Adrenal gland (tissue), 5 donors: ENCODE measurements at regions not wholly inside any gene's neighbourhood (a gene's known extent, or its start where the extent isn't known, plus 50 kb on each side); places are given as distances from the start of the nearest gene placed in this dataset.

Source experiments
- POLR2A ChIP-seq, 2 donors: fragments of 450-650 bp; IDR thresholded peaks; one replicate each; pipeline ENCODE4 v1.6.1; 2017; ENCODE audit warnings: antibody characterized with exemption in 2 of 2, mild to moderate bottlenecking in 2 of 2, moderate library complexity in 1 of 2
- TF ChIP-seq, protein P1 (sequence below), 6 experiments: fragments of 450-650 bp in 4 of 6; fragments of 200-600 bp in 2 of 6; sonication (generic) in 1 of 6; IDR thresholded peaks; 1 replicate in 5 of 6; 2 replicates in 1 of 6; pipeline versions ENCODE4 v1.5.1 to v1.8.0; 2016 to 2021; ENCODE audit warnings: antibody characterized with exemption in 6 of 6, mild to moderate bottlenecking in 2 of 6, moderate library complexity in 1 of 6
- donor health status: DM: no; HTN: no; CAD: no.

DNA sequence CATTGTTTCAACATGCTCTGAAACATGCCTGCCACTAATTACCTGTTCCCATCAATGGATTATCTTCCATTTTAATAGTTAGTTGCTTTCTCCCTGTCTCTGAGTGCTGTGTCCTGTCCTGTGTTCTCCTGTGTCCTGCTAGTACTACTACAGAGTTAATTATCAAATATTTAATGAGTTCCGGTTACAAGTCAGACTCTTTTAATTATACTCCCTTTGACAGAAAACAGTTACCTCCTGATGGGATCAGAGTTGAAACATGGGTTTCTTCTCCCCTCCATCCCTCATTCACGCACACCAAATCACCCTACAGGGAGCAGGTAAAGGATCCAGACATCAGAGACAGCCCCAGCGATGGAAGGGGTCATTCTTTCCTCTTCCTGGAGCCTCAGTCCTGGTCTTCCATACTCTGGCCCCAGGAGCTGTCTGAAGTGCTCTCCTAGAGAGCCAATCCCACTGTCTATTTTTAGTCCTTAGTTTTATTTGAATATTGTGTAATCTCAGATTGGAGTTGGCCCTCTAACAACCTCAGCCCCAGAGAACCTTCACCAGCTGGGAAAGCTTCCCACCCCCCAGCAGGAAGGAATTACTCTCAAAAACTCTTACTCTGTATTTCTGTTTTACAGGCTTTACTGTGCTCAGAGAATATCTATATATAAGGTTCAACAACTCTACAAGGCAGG lies 137.0 kb upstream of the C2CD4B start:
- TF ChIP-seq, protein P1, sequence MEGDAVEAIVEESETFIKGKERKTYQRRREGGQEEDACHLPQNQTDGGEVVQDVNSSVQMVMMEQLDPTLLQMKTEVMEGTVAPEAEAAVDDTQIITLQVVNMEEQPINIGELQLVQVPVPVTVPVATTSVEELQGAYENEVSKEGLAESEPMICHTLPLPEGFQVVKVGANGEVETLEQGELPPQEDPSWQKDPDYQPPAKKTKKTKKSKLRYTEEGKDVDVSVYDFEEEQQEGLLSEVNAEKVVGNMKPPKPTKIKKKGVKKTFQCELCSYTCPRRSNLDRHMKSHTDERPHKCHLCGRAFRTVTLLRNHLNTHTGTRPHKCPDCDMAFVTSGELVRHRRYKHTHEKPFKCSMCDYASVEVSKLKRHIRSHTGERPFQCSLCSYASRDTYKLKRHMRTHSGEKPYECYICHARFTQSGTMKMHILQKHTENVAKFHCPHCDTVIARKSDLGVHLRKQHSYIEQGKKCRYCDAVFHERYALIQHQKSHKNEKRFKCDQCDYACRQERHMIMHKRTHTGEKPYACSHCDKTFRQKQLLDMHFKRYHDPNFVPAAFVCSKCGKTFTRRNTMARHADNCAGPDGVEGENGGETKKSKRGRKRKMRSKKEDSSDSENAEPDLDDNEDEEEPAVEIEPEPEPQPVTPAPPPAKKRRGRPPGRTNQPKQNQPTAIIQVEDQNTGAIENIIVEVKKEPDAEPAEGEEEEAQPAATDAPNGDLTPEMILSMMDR (IDR thresholded peaks at IDR 0.05), result no peak
- TF ChIP-seq POLR2A (IDR thresholded peaks at IDR 0.05), result no peak
